GM18499 (cell line): ENCODE measurements at regions not wholly inside any gene's neighbourhood (a gene's known extent, or its start where the extent isn't known, plus 50 kb on each side); places are given as distances from the start of the nearest gene placed in this dataset.

ENCODE experiments used
- ATAC-seq: cut with Tn5 transposase; IDR thresholded peaks from one replicate; pipeline ENCODE4 v1.9.1; 2021; ENCODE audit warnings: moderate number of reproducible peaks; ENCODE audit not compliant: insufficient read depth, unreplicated experiment

DNA sequence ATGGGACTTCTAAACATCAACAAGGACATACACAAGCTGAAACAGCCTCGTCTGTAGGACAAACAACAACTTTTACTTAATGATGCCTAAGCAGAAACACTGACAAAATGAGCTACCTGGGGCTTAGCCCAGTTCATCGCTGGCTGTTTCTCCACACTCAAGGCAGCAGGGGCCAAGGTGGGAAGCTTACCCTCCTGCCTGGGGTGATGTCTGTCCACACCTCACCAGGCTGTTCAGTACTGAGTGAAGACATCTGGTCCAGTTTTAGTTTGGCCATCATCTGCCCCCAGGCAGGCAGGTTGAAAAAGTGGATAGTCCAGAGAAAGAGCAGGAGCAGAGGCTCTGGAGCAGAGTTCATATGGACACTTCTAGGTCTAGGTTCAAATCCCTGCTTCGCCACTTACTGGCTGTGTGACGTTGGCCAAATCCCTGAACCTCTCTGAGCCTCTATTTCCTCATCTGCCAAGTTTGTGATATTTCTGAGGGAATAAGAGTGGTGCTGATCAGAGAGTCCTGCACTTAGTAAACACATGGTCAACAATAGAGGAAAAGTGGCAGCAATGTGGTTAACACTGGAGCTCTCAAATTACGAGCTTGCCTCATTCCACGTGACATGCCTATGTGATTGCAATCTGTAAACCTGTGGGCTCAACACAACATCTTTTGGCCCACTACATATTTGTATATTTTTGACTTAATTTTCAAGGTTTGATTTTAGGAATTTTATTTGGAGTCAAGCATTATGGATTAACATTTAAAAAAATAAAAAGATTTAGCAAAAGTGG lies 720.1 kb upstream of the TMEM132C start:
- no peak for ATAC-seq

DNA sequence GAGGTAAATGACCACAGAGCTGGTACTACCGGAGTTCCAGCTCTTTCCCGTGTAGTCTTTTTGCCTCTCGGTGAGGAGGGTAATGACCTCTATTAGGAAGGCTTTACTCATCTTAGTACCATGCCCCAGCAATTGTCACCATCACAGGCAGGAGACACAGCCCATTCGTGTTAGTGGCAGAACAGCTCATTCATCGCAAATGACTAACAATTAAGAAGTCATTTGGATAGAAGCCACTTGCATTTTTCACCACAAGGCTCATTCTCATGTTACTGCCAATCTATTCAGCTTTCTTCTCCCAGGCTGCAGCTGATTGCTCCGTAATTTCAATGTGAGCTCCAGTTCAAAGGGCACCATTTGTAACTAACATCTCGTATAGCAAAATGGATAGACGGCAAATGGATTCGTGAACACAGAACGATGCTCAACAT lies 718.8 kb upstream of the TMEM132C start:
- no peak for ATAC-seq

DNA sequence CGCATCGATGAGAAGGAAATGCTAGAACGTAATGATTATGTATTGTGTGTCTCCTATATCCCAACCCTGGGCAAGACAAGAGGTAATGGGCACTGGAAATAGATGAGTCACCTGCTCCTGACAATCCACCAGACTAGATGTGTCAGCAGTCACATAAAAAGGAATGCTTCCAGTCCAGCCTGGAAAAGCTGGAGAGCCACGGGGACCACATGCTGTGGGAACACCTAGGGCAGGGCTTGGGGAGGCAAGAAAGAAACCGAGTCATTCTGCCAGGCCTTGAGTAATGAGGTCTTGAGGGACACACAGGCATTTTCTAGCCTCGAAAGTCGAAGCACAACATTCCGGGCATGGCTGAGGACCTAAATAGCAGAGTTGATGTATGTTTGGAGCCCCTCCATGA lies 716.7 kb upstream of the TMEM132C start:
- ATAC-seq: no peak

DNA sequence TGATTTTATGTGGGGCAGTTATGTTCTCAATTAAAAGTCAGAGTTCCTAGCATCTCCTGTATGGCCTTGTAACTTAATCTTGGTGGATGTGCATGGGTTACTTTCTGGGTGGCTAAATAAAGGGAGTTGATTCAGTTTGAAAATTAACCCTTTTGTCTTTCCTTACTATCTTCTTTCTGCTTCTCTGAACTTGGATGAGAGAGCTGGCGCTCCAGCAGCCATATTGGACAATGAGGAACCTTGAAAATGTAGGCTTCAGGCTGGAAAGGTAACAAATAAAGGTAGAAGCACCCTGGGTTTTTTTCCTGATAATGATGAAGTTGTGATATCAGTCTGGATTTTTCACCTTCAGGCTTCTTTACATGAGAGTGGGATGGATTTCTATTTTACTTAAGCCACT lies 714.1 kb upstream of the TMEM132C start:
- no peak for ATAC-seq

DNA sequence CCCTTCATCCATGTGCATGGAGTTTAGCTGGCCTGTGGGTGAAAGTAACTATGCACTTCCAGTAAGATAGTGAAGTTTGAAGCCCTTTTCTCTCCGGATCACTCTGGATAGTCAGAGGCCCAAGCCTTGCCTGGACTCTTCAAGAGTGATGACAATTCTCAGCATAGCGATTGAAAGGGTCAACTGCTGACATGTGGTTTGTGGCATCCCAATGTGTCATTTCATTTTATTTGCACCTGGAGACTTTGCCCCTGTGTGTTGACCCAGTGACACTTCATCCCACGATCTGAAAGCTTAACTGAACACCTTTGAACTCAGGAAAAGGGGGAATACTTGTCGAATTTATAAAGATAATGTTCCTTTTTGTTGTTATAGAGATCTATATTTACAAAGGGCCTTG lies 711.9 kb upstream of the TMEM132C start:
- no peak for ATAC-seq

DNA sequence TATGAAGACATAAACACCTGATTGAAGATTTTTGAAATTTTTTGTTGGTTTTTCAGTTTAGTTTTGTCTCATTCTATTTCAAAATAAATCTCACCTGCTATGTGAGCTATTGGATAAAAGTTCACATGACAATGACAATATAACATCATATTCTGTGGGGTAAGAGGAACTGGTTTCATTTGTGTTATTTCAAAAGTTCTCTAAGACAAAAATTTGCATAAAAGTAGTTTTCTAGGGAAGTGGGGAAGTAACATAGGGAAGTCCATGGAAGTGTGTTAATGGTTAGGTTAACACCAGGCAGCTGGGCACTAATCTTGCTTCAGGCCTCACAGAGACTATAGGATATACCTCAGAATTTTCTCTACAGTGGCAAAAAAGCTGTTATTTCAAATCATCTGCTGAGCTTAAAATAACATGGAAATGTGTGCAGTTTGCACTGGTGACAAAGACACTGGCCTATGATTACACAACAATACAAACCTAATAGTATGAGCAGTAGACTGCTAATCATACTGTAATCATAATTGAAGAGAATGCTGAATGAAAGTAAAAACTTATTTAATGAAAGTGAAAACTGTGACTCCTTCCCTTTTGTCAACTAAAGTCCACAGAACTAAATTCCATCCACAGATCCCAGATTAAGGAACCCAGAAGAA lies 710.6 kb upstream of the TMEM132C start:
- no peak for ATAC-seq

DNA sequence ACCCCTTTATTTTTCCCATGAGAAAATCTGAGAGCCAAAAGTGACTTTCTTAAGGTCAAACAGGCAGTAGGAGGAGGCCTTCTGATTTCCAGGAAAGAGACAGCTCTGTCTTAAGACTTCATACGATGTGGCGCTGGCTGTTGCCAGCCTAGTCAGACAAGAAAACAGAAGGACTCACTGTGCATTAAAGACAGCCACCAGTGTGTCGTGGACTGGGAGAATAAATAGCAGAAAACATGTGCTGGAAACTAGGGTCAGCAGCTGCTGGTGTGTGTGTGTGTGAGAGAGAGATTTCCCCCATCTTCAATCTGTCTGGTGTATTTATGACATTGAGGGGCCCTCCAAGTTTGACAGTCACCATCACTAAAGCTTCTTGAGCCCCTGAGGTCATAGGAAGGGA lies 708.6 kb upstream of the TMEM132C start:
- no peak for ATAC-seq

DNA sequence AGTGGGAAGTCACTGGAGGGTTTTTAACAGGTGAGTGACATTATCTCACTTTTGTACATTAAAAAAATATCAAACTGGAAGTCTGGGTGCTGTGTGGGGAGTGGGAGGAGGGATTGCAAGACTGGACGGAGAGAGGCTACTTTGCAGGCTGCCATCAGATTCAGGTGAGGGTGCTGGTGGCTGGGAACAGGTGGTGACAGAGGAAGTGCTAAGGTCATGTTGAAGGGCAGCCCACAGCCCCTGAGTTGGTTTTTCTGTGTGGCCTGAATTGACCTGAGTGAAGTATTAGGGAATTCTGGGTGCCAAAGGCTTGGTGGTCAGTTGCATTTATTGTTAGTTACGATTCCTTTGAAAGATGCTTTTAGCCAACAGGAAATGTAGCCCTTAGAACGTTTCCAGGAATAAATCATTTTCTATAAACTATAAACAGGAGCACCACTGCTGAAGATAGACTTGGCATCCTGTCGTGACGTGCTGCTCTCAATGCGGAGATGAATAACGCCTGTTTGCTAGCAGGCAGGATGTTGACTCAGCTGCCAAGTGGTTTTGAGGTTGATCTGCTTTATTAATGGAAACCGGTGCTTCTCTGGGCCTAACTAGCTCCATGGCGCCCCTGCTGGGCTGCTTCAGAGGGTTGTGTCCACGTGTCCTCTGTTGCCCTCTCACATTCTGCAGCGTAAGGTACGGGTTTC lies 707.5 kb upstream of the TMEM132C start:
- peak; percentile 80 for ATAC-seq

DNA sequence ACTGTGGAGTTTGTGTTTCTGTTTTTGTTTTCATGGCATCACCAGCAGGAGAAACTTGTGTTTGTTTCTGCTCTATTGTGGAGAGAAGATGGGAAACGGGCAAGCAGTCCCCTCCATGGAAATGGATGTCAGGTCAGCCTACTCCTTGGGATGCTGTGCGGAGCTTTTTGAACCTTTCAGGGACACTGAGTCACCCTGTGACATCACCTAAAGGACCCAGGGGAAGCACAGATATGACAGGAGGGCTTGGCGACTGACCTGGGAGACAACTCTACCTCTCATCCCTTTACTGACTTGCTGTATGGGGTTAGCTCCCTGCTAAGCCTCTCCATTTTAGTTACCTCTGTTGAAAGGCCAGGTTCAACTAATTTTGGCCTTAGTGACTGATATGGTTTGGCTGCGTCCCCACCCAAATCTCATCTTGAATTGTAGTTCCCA lies 706.9 kb upstream of the TMEM132C start:
- ATAC-seq: no peak

DNA sequence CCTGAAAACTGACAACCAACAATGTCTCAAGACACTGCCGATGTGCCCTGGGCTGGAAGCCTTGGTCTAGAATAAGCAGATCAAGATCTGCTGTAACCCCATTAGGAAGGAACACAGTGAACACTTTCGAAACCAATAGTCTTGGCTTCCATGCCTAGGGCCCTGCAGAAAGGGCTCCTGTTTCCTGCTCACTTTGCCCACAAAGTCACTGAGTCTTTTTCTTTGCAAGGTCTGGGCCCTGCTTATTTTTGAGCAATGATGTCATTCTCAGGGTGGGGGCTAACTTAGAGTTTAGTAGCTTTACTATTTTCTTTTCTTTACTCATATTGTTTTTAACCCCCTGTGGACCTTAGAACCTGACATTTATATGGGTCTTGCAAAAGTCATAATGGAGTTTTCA lies 704.2 kb upstream of the TMEM132C start:
- no peak for ATAC-seq

DNA sequence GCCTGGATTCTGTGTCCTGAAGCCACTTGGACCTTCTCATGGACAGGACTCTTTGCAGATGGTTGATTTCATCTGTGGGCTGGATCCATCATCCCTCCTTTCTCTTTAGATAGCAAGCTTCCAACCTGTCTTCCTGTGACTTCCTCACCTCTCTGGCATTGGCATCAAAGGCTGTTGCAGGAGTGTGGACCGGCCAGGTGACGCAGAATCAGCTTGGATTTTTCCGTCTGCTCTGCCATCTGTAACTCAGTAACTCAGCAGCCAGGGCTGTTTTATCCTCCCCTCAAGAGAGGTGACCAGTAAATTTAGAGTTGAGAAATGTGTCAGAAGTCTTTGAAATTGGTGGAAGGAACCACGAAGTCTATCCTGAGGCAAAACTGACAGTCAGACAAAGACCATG lies 701.7 kb upstream of the TMEM132C start:
- ATAC-seq: no peak

DNA sequence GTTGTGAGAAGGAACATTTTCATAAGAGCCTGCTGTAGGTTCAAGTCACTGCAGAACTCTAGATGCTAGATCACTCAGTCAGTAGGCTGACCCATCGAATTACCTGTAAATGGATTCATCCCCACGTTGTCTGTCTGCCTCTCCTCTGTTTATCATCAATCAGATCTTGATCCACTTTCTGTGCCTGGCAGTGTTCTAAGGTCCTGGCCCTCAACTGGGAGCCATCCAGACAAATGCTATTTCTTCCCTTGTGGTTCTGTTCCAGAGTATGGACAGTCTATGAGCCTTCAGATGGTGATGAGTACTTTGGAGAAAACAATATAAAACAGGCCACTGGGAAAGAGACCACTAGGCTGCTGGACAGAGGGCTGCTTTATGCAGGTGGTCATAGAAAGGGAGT lies 699.4 kb upstream of the TMEM132C start:
- no peak for ATAC-seq

DNA sequence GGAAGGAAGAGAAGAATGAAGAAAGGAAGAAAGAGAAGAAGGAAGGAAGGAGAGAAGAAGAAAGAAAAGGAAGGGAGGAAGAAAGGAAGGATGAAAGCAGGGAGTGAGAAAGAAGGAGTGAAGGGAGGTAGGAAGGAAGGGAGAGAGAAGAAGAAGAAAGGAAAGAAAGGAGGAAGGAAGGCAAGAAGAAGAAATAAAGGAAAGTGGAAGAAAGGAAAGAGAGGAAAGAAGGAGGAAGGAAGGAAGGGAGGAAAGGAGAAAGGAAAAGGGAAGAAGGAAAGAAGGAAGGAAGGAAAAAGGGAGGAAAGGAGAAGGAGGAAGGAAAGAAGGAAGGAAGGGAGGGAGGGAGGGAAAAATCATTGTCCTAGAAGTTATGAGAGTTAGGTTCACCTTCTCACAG lies 696.6 kb upstream of the TMEM132C start:
- no peak for ATAC-seq

DNA sequence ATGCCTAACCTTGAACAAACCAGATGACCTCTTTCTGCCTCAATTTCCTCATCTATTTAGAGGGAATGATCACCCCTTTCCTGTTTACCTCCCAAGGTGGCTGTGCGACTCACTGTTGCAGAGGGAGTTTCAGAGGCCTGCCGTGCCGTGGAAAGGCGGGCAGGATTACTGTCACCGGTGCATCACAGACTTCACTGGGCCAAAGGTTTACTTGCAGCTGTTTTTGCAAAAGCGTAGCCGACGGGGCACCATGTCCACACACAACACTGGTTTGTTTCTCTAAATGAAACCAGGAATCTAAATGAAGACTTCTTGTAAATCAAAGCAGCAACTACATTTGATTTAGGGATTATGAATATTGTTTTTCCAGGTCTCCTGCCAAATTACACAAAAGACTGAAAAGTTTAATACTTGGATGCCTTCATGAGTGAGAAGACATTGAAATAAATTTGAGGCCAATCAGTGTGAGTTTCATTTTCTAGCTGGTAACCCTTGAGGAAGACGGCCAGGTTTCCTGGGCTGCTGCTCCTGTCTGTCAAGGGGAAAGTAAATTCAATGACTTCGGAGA lies 696.1 kb upstream of the TMEM132C start:
- ATAC-seq: no peak

DNA sequence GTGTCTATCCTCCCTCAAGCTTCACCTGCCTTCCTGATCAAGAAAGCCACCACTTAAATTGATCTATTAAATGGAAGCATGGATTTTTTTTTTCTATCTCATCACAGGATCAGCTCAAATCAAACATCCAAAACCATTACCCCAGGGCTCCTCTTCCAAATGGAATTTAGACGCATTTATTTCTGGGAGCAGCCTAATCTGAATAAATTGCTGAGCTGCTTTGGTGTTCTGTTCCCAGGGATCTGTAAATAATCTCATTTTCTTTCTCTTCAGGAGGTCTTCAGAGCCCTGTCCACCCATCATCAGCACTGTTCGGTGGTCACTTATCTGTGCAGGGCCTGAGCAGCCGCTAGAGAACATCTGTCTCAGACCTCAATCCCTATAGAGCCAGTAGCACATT lies 695.4 kb upstream of the TMEM132C start:
- ATAC-seq: no peak

DNA sequence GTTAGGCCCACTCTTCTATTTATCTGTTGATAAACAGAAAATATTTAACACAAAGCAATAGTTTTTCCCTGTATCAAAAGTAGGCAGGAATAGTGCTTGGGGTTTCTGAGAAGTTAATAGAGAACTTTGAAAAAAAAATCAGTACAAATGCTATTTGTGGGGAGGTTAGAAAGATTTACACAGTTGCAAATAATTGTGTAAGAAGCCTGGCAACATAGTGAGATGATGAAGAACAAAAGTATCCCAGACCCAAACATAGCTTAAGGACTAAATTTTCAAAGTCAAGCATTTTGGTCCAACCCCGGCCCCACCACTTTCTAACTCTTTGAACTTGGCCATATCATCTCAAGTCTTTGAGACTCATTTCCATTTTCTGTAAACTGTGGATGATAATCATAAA lies 687.5 kb upstream of the TMEM132C start:
- no peak for ATAC-seq

DNA sequence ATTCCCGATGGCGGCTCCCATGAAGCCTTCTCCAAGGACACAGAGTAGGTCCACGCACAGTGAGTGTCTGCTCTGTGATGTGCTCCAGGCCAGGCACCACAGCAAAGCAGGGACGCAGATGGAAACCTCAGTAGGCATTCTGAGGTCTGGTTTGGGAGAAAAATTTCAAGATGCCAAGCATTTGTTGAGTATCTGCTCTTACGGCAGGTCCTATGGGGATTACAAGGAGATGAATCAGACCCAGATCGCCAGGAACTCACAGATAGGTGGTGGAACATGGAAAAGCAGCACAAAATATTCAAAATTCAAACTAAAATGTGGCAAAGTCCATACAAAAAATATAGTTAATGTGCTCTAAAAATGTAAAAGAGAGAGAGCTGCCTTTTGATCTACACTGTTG lies 684.9 kb upstream of the TMEM132C start:
- no peak for ATAC-seq

DNA sequence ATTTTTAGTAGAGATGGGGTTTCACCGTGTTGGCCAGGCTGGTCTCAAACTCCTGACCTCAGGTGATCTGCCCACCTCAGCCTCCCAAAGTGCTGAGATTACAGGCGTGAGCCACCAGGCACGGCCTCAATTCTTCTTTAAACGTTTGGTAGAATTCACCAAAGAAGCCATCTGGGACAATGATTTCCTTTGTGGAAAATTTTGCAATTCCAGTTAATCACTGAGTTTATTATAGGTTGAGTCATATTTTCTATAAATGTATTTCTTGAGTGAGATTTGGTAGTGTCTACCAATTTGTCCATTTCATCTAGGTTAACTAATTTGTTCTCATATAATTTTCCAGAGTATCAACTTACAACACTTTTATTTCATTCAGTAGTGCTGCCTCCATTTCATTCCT lies 683.9 kb upstream of the TMEM132C start:
- ATAC-seq: no peak

DNA sequence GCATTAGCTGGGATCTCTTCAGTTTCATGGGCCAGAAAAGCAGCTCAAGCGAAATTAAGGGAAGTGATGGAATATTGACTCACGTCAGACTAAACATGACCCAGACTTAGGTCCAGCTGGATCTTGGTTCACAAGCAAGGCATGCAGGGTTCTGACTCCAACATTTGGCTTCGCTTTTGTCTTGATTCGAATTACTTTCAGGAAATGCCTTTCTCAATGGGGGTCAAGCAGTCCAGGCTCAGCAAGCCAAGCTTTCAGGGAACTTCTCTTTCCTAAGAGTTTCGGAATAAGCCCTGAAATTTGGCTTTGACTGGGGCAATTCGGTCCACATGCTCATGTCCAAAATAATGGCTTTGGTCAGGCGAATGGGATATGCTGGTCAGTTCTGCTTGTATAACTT lies 678.7 kb upstream of the TMEM132C start:
- ATAC-seq: no peak

DNA sequence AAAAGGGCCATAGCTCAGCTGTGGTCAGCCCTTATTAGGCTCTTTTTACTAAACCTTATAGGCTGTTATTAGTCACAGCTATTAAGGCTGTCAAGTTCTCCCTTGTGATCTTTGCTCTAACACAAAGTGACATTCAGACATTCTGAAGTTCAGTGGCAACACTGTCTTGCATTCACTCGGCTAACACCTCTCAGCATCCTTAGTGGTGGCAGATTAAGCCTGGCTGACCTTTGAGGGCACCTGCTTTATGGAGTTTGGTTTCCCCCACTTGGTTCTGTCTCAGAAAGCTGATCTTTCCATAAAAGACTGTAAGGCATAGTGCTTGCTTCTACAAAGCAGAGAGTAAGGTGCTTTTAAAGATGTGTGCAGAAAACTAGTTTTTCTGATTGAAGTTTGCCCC lies 677.4 kb upstream of the TMEM132C start:
- no peak for ATAC-seq

DNA sequence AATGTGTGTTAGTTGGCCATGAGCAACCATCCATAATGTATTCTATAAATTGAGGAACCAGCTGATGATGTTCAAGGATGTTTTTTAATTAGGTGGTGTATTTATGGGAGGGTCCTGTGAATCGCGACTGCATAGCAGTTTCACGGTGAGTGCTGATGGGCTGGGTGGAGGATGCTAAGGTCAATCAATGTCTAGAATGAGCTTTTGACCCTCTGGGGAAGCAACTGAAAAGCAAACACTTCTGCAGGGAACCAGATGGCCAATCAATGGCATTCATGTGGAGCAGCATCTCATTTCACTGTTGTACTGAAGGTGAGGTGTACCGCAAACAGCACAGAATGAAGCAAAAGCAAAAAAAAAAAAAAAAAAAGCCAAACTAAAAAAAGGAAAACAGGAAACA lies 676.1 kb upstream of the TMEM132C start:
- ATAC-seq: no peak
